AG09309 (cell line): ENCODE measurements at regions not wholly inside any gene's neighbourhood (a gene's known extent, or its start where the extent isn't known, plus 50 kb on each side); places are given as distances from the start of the nearest gene placed in this dataset.
"Not testable (repeated sequence)": the region's sequence is repeated elsewhere in the genome, so short reads cannot be mapped to it uniquely, and the experiment has no call there.

Source experiments
- DNase-seq: peaks from one replicate; pipeline ENCODE4 v3.0.0-alpha.2; 2010; ENCODE audit warnings: low read depth
- H3K4me3 ChIP-seq: 2 replicates; pipeline ENCODE4 v1.5.1; 2011; ENCODE audit warnings: mild to moderate bottlenecking, low read depth, low read length, moderate library complexity; ENCODE audit not compliant: control insufficient read depth
- TF ChIP-seq, protein P1 (sequence below): IDR thresholded peaks from 2 replicates; pipeline ENCODE4 v1.5.1; 2011; ENCODE audit warnings: mild to moderate bottlenecking, low read depth, low read length, inconsistent platforms; ENCODE audit not compliant: insufficient read depth, control insufficient read depth; ENCODE audit errors: missing control alignments

DNA sequence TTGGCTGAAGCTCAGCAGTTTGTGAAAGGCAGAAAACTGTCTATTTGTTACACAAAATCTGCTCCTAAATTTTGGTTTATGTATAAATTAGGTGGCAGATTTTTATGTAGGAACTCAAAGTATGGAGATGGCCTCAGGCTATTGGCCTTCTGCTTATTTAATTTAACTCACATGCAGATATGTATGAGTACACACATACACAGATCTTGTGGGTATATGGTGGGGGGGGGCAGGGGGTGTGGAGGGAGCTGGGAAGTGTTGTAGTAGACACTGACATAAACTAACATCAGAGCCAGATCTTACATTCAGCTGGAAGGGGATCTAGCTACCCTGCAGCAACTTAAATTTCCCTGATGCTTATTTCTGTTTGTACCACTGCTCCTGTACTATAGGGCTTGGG, 170.8 kb downstream of the EPM2A start:
- DNase-seq = no peak
- no peak overlapping the region for H3K4me3 ChIP-seq
- TF ChIP-seq, protein P1, sequence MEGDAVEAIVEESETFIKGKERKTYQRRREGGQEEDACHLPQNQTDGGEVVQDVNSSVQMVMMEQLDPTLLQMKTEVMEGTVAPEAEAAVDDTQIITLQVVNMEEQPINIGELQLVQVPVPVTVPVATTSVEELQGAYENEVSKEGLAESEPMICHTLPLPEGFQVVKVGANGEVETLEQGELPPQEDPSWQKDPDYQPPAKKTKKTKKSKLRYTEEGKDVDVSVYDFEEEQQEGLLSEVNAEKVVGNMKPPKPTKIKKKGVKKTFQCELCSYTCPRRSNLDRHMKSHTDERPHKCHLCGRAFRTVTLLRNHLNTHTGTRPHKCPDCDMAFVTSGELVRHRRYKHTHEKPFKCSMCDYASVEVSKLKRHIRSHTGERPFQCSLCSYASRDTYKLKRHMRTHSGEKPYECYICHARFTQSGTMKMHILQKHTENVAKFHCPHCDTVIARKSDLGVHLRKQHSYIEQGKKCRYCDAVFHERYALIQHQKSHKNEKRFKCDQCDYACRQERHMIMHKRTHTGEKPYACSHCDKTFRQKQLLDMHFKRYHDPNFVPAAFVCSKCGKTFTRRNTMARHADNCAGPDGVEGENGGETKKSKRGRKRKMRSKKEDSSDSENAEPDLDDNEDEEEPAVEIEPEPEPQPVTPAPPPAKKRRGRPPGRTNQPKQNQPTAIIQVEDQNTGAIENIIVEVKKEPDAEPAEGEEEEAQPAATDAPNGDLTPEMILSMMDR = no peak

DNA sequence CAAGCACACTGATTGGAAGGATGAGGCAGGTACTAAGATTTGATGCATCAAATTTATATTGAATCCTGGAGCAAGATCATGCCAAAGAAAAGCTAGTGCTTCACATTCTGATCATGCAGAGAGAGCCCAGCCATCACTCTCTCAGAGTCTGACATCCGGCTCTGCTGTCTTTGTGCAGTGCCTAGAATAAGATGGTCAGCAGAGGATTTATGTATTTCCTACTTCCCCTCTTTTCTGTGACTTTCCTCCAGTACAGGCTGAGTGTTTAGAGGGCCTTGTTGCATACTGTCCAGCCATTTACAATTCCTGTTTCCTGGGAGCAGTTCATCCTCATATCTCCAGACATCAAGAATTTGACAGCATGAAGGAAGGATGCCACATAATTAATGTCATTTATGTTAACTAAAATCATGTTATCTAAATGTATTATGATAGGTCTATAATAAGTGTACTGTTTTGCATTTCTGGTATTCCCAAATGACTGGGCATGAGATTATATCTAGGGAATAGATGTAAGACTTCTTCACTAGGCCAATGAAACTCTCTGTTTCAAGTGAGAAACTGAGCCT, 167.6 kb downstream of the EPM2A start:
- DNase-seq = no peak
- TF ChIP-seq, protein P1 = no peak
- H3K4me3 ChIP-seq = no peak overlapping the region

DNA sequence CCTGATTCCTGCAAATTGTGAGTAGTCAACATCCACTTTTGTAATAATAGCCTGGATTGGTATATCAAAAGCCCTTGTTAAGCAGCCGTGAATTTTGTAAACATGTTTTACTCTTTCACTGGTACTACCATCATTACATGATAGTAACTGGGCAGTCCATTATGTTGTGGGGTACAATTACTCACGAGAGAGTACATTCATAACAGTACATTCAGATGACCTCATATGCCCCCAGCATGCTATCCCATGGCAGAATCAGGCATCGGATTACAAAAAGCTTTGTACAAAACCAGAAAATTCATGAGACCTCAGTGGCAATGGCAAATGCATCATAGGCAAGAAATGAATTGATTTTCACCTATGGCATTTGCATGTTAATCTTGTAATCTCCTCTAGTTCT, 166.2 kb downstream of the EPM2A start:
- no peak overlapping the region for H3K4me3 ChIP-seq
- TF ChIP-seq, protein P1 = no peak

DNA sequence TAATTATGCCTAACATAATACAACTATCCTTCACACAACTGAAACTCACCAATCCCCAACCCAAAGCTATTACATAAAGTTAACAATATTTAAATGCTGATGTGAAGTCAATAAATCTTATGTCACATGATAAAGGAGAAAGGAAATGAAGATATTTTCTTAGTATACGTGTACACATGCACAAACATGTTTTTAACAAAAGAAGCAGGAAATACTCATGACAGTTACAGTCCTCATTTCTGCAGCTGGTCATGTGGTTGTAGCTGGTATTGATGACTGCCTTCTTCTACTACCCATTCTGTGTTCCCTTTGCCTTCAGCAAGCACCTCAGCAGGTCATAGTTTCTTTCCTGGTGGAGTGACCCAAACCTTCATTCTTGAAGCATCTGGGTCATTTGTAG, 165.0 kb downstream of the EPM2A start:
- DNase-seq, H3K4me3 ChIP-seq: not testable (repeated sequence)

More for the DNA sequence above, 166.2 kb downstream of the EPM2A start:
- no peak for DNase-seq

DNA sequence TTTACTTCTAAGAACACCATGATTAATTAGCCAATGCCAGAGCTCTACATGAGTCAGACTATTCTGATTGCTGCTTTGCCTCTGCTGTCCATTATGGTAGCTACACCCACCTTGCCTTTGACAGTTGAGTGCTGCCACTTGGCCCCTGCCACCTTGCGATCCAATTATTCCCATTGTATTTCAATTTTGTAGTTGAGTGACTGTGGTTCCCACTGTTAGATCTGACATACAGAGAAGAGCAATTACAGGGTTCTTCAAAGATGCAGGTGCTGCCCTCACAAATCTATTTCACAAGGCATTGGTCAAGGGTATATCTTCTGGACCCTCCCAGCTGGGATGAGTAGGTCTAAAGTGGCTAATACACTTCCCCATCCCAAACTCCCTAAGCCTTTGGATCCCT, 161.1 kb downstream of the EPM2A start:
- not testable (repeated sequence) for DNase-seq, H3K4me3 ChIP-seq
